Sigmoid colon (tissue), 6 donors: ENCODE measurements at regions not wholly inside any gene's neighbourhood (a gene's known extent, or its start where the extent isn't known, plus 50 kb on each side); places are given as distances from the start of the nearest gene placed in this dataset.

Experiments used
- DNase-seq: peaks from one replicate; pipeline ENCODE4 v3.0.0-alpha.2; 2019
- H3K27ac ChIP-seq, 4 donors: fragments of 200-600 bp; sonication (generic); one replicate each; pipeline ENCODE4 v1.5.1; 2016 to 2019; ENCODE audit warnings: mild to moderate bottlenecking in 1 of 4
- H3K27me3 ChIP-seq, 3 donors: fragments of 200-600 bp; sonication (generic); one replicate each; pipeline ENCODE4 v1.5.1; 2019; ENCODE audit warnings: mild to moderate bottlenecking in 1 of 3
- H3K36me3 ChIP-seq, 4 donors: fragments of 200-600 bp; sonication (generic); one replicate each; pipeline ENCODE4 v1.5.1; 2016 to 2019
- H3K4me1 ChIP-seq, 4 donors: fragments of 200-600 bp; sonication (generic); one replicate each; pipeline ENCODE4 v1.5.1; 2017 to 2019
- H3K4me3 ChIP-seq, 4 donors: fragments of 200-600 bp; sonication (generic); one replicate each; pipeline ENCODE4 v1.5.1; 2017 to 2019; ENCODE audit warnings: mild to moderate bottlenecking in 2 of 4, moderate library complexity in 1 of 4
- H3K9me3 ChIP-seq, 4 donors: fragments of 200-600 bp in 3 of 4; sonication (generic) in 3 of 4; one replicate each; pipeline versions ENCODE4 v1.5.1 to v1.6.1; 2013 to 2019
- CTCF ChIP-seq, 4 experiments: fragments of 450-650 bp in 3 of 4; fragments of 200-600 bp in 1 of 4; IDR thresholded peaks; one replicate each; pipeline ENCODE4 v1.5.1; 2016 to 2019; ENCODE audit warnings: antibody characterized with exemption in 4 of 4, mild to moderate bottlenecking in 3 of 4, moderate library complexity in 2 of 4
- EP300 ChIP-seq, 4 donors: sonication (generic); formaldehyde crosslinking; IDR thresholded peaks; one replicate each; pipeline ENCODE4 v1.6.1; 2017; ENCODE audit warnings: antibody characterized with exemption in 4 of 4
- POLR2A ChIP-seq, 2 donors: fragments of 450-650 bp; IDR thresholded peaks; one replicate each; pipeline ENCODE4 v1.6.1; 2016; ENCODE audit warnings: antibody characterized with exemption in 2 of 2, mild to moderate bottlenecking in 2 of 2, moderate library complexity in 2 of 2
- POLR2AphosphoS5 ChIP-seq, 4 donors: sonication (generic); formaldehyde crosslinking; IDR thresholded peaks; one replicate each; pipeline ENCODE4 v1.6.1; 2017; ENCODE audit warnings: antibody characterized with exemption in 4 of 4
- WGBS, 2 donors: extraction: QIAGEN DNeasy Blood & Tissue Kit; methylation state at CpG; one replicate each; pipeline ENCODE4 v1.1.7; 2013; 5-methylcytosine and 5-hydroxymethylcytosine counted together
- intact Hi-C: fragments of 100-400 bp; cut with DNase I; formaldehyde crosslinking; loops from one replicate; pipeline ENCODE4 v1.15.1; 2023
- donor health status: healthy with polysubstance abuse.
- donor health status: healthy.

- no peak for TF ChIP-seq POLR2AphosphoS5 (IDR thresholded peaks at IDR 0.05)
- TF ChIP-seq POLR2A (IDR thresholded peaks at IDR 0.05), result no peak
- TF ChIP-seq CTCF (IDR thresholded peaks at IDR 0.05), result no peak
- TF ChIP-seq EP300 (IDR thresholded peaks at IDR 0.05), result no peak
- H3K27ac ChIP-seq, result no peak overlapping the region
- no peaks in the 10 kb centered on the region for H3K27me3 ChIP-seq
- H3K4me1 ChIP-seq, result peaks cover 0 to 10% (median 7%) of the 10 kb centered on the region in 4 donors
- WGBS, 2 donors, result 57 to 82% methylated on average over 5 of the region's 5 CpGs
- peaks cover 0 to 4% (median 0%) of the 10 kb centered on the region in 4 donors for H3K9me3 ChIP-seq
- intact Hi-C loops, result no loop called here
- H3K36me3 ChIP-seq, result no peaks in the 10 kb centered on the region
- DNase-seq, result no peak
- no peak overlapping the region for H3K4me3 ChIP-seq
These were observed 251.8 kb upstream of the CITED2 start for GRCh38 chr6:139625998-139626975.

GRCh38 chr6:139625081-139625939 is 250.9 kb upstream of the CITED2 start:
- Histone ChIP-seq H3K9me3 (no peaks in the 10 kb centered on the region), H3K27me3 (no peaks in the 10 kb centered on the region), H3K27ac (no peak overlapping the region), H3K4me1 (peaks cover 0 to 10% (median 7%) of the 10 kb centered on the region in 4 donors), H3K36me3 (no peaks in the 10 kb centered on the region), H3K4me3 (no peak overlapping the region)
- no peak for DNase-seq
- TF ChIP-seq POLR2AphosphoS5 (IDR thresholded peaks at IDR 0.05) (no peak), EP300 (IDR thresholded peaks at IDR 0.05) (no peak), POLR2A (IDR thresholded peaks at IDR 0.05) (no peak), CTCF (IDR thresholded peaks at IDR 0.05) (no peak)
- 81 to 92% methylated on average over 6 of the region's 6 CpGs for WGBS, 2 donors
- intact Hi-C loops, result no loop called here

- Histone ChIP-seq H3K9me3 (no peaks in the 10 kb centered on the region), H3K4me3 (no peak overlapping the region), H3K36me3 (no peaks in the 10 kb centered on the region), H3K27ac (no peak overlapping the region), H3K4me1 (peaks cover 0 to 9% (median 5%) of the 10 kb centered on the region in 4 donors), H3K27me3 (no peaks in the 10 kb centered on the region)
- intact Hi-C loops, result no loop called here
- TF ChIP-seq POLR2AphosphoS5 (IDR thresholded peaks at IDR 0.05) (no peak), EP300 (IDR thresholded peaks at IDR 0.05) (no peak), POLR2A (IDR thresholded peaks at IDR 0.05) (no peak), CTCF (IDR thresholded peaks at IDR 0.05) (no peak)
- 96 to 97% methylated on average over 4 of the region's 4 CpGs for WGBS, 2 donors
- no peak for DNase-seq
These were observed 248.9 kb upstream of the CITED2 start for GRCh38 chr6:139623372-139623771.

GRCh38 chr6:139613496-139613895 is 239.0 kb upstream of the CITED2 start:
- Histone ChIP-seq H3K4me3 (no peak overlapping the region), H3K9me3 (no peaks in the 10 kb centered on the region), H3K27me3 (no peaks in the 10 kb centered on the region), H3K4me1 (no peaks in the 10 kb centered on the region), H3K36me3 (no peaks in the 10 kb centered on the region), H3K27ac (no peak overlapping the region)
- TF ChIP-seq POLR2AphosphoS5 (IDR thresholded peaks at IDR 0.05), result no peak
- TF ChIP-seq CTCF (IDR thresholded peaks at IDR 0.05), result no peak
- no peak for TF ChIP-seq POLR2A (IDR thresholded peaks at IDR 0.05)
- TF ChIP-seq EP300 (IDR thresholded peaks at IDR 0.05), result no peak
- intact Hi-C loops, result no loop called here
- WGBS, 2 donors, result 89 to 95% methylated on average over 1 of the region's 1 CpG
- no peak for DNase-seq
